Pancreas (tissue), 10 donors: ENCODE measurements at regions not wholly inside any gene's neighbourhood (a gene's known extent, or its start where the extent isn't known, plus 50 kb on each side); places are given as distances from the start of the nearest gene placed in this dataset.

ENCODE experiments used
- ATAC-seq, 4 donors: fragments of 200-7000 bp; cut with Tn5 transposase; one replicate each; pipeline versions ENCODE4 v1.8.0 to v1.9.1; 2020; ENCODE audit warnings: mild to moderate bottlenecking in 4 of 4, moderate library complexity in 4 of 4
- DNase-seq, 6 donors: peaks; one replicate each; pipeline ENCODE4 v3.0.0-alpha.2; 2020
- FAIRE-seq: peaks from 2 replicates; lab custom pipeline; 2012; peaks lifted over from hg19 to GRCh38; lab: Jason Lieb, UNC
- H3K27ac ChIP-seq, 4 donors: fragments of 200-600 bp; sonication (generic); 1 replicate in 3 of 4; 2 replicates in 1 of 4; pipeline versions ENCODE4 v1.5.0 to v1.8.0; 2020
- H3K27me3 ChIP-seq, 4 donors: fragments of 200-600 bp; one replicate each; pipeline ENCODE4 v1.8.0; 2021
- H3K36me3 ChIP-seq, 3 donors: fragments of 200-600 bp; sonication (generic) in 1 of 3; one replicate each; pipeline versions ENCODE4 v1.5.0 to v1.8.0; 2020 to 2021
- H3K4me1 ChIP-seq, 3 donors: fragments of 200-600 bp; one replicate each; pipeline ENCODE4 v1.8.0; 2021
- H3K4me3 ChIP-seq, 4 donors: fragments of 200-600 bp; sonication (generic) in 2 of 4; one replicate each; pipeline versions ENCODE4 v1.5.0 to v1.8.0; 2020 to 2021
- H3K9me3 ChIP-seq, 4 donors: fragments of 200-600 bp; one replicate each; pipeline ENCODE4 v1.8.0; 2021
- CTCF ChIP-seq, 4 donors: fragments of 200-600 bp; sonication (generic) in 3 of 4; IDR thresholded peaks; one replicate each; pipeline versions ENCODE4 v1.5.0 to v1.8.0; 2021; ENCODE audit warnings: antibody characterized with exemption in 4 of 4
- WGBS, 2 donors: extraction: QIAGEN DNeasy Blood & Tissue Kit; methylation state at CpG; one replicate each; pipeline ENCODE4 v1.1.7; 2013; 5-methylcytosine and 5-hydroxymethylcytosine counted together
- intact Hi-C, 3 donors: fragments of 100-400 bp; cut with DNase I; formaldehyde crosslinking; loops; one replicate each; pipeline versions ENCODE4 v1.11.1 to v1.14.2; 2022
- donor health status: healthy with polysubstance abuse.
- donor health status: DM: no; HTN: no; CAD: no; lungs with moderate emphysema.
- donor health status: DM: no; HTN: no; CAD: no.
- donor health status: control.
- donor health status: control.
- donor health status: Bipolar disorder and iron deficiency.
- donor health status: DM: yes; HTN: yes; CAD: no.
- donor health status: DM: no; HTN: no; CAD: no.
- donor health status: DM: no; HTN: no; CAD: no.
- donor health status: DM: yes; HTN: yes; CAD: no.

GRCh38 chr3:11706604-11707003 is 62.9 kb upstream of the VGLL4 start:
- FAIRE-seq (no peak), ATAC-seq (peak in 3 of 4 donors; percentile 41 to 59 (median 43)), DNase-seq (no peak)
- intact Hi-C loops: no loop called here
- 73% methylated on average over 5 of the region's 5 CpGs for WGBS, 2 donors
- no peak overlapping the region for H3K27ac ChIP-seq
- no peaks in the 10 kb centered on the region for H3K9me3 ChIP-seq
- H3K4me1 ChIP-seq: peaks cover 0 to 5% (median 0%) of the 10 kb centered on the region in 3 donors
- TF ChIP-seq CTCF (IDR thresholded peaks at IDR 0.05): no peak
- H3K36me3 ChIP-seq: no peaks in the 10 kb centered on the region
- H3K4me3 ChIP-seq: no peak overlapping the region
- H3K27me3 ChIP-seq: no peaks in the 10 kb centered on the region

- Histone ChIP-seq H3K9me3 (no peaks in the 10 kb centered on the region), H3K27ac (no peak overlapping the region), H3K27me3 (no peaks in the 10 kb centered on the region), H3K36me3 (no peaks in the 10 kb centered on the region), H3K4me3 (no peak overlapping the region), H3K4me1 (peaks cover 0 to 7% (median 0%) of the 10 kb centered on the region in 3 donors)
- no peak for DNase-seq
- FAIRE-seq: no peak
- no peak for TF ChIP-seq CTCF (IDR thresholded peaks at IDR 0.05)
- intact Hi-C loops: no loop called here
- whole genome bisulfite sequencing, 2 donors: 86 to 87% methylated on average over 27 of the region's 27 CpGs
- ATAC-seq: no peak
These were observed 61.3 kb upstream of the VGLL4 start for GRCh38 chr3:11705049-11705448.

GRCh38 chr3:11703146-11703545 is 59.4 kb upstream of the VGLL4 start:
- Histone ChIP-seq H3K27me3 (no peaks in the 10 kb centered on the region), H3K4me1 (peaks cover 0 to 7% (median 0%) of the 10 kb centered on the region in 3 donors), H3K36me3 (peaks cover 0 to 5% (median 0%) of the 10 kb centered on the region in 3 donors), H3K4me3 (no peak overlapping the region), H3K9me3 (no peaks in the 10 kb centered on the region), H3K27ac (no peak overlapping the region)
- DNase-seq (no peak), FAIRE-seq (no peak), ATAC-seq (no peak)
- WGBS, 2 donors: 77 to 78% methylated on average over 4 of the region's 4 CpGs
- intact Hi-C loops: no loop called here
- TF ChIP-seq CTCF (IDR thresholded peaks at IDR 0.05): no peak

GRCh38 chr3:11699083-11699427 is 55.3 kb upstream of the VGLL4 start:
- no peak for FAIRE-seq
- H3K27me3 ChIP-seq: no peaks in the 10 kb centered on the region
- H3K27ac ChIP-seq: no peak overlapping the region
- no peak for ATAC-seq
- no peak for DNase-seq
- peaks cover 0 to 7% (median 0%) of the 10 kb centered on the region in 3 donors for H3K4me1 ChIP-seq
- H3K4me3 ChIP-seq: no peak overlapping the region
- intact Hi-C loops: no loop called here
- peaks cover 0 to 5% (median 0%) of the 10 kb centered on the region in 3 donors for H3K36me3 ChIP-seq
- WGBS, 2 donors: 94 to 95% methylated on average over 2 of the region's 2 CpGs
- H3K9me3 ChIP-seq: no peaks in the 10 kb centered on the region
- TF ChIP-seq CTCF (IDR thresholded peaks at IDR 0.05): no peak

- no peak overlapping the region for H3K4me3 ChIP-seq
- WGBS, 2 donors: 86 to 90% methylated on average over 7 of the region's 7 CpGs
- peaks cover 0 to 7% (median 0%) of the 10 kb centered on the region in 3 donors for H3K4me1 ChIP-seq
- FAIRE-seq (no peak), DNase-seq (no peak), ATAC-seq (no peak)
- no peak overlapping the region for H3K27ac ChIP-seq
- intact Hi-C loops: no loop called here
- H3K27me3 ChIP-seq: no peaks in the 10 kb centered on the region
- no peak for TF ChIP-seq CTCF (IDR thresholded peaks at IDR 0.05)
- peaks cover 0 to 5% (median 0%) of the 10 kb centered on the region in 3 donors for H3K36me3 ChIP-seq
- H3K9me3 ChIP-seq: no peaks in the 10 kb centered on the region
These were observed 54.8 kb upstream of the VGLL4 start for GRCh38 chr3:11698326-11699082.
